LoVo (cell line): ENCODE measurements at regions not wholly inside any gene's neighbourhood (a gene's known extent, or its start where the extent isn't known, plus 50 kb on each side); places are given as distances from the start of the nearest gene placed in this dataset.

ENCODE experiments used
- DNase-seq: peaks from one replicate; pipeline ENCODE4 v3.0.0-alpha.2; 2016; ENCODE audit warnings: low spot score

DNA sequence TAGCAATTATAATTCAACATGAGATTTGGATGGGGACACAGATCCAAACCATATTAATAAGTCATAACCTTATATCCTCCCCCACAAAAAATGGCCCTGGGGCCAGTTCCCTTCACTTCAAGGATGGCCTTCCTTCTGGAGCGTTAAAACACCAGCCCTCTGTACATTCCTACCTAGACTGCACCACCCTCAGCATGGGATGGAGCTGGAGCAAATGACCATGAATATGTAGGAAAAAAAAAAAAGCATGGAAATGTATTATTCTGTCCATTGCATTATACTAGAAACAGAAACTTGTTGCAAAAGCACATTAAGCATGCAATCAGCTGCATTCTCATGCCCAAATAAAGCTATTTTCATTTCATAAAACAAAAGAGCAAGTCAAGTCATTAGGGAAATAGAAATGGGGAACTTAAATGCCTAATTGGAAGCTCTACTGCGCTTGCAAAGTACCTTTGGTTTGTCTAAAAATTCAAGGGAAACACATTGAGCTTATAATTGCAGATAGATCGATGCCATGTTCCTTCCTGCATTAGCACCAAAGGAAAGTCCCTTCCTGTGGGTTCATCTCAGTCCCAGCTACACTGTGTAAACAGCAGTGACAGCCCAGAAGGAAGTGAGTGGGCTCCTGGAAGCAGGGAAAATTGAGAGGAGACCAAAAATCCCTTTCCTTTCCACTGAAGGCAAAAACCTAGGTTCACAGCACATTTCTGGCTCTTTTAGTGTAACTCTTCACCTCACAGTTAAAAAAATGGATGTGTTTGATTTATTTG, 252.0 kb upstream of the KLHL29 start:
- DNase-seq: no peak

- DNase-seq: no peak
Observed at GRCh38 chr2:23134726-23135125, 250.3 kb upstream of the KLHL29 start.

DNA sequence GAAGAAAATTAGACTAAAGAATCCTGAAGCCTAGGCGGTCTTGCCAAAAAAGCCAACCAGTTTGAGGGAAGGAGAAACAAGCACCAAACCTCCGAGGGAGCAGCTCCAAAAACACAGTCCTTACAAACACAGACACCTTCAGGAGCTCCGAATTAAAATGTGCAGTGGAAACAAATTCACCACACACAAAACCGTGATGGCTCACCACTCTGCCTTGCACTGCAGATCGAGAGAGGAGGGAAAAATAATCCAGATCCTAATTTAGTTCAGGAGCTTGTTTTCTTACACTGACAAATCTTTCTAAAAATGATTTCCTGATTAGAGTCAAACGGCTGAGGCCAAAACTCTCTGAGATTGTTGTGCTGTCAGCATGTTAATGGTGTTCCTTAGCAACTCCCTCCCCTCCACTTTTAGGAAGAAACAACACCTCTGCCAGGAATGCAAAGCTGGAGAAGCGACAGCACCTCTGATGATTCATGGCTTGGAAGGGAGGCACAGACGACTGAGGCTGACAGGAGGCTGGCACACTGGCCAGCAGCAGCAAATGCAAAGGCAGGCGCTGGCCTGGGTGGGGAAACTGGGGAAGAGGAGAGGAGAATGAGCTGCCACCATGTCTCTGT, 249.4 kb upstream of the KLHL29 start:
- DNase-seq: no peak

DNA sequence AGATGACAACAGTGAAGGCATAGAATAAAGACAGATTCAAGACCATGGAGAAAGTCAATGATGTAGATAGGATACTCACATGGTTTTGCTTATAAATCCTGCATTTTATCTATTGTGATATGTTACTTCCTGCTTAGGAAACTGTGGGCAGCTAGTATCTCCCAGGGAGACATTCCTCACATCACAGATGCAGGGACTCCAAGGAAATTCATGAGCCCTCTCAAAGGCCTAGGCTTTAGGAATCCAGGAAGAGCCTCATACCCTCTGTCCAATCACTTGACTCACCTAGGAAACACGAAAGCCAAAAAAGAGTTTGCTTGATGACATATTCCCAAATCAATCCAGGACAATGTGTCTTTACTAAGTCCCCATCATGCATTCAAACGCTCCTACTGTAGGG, 247.8 kb upstream of the KLHL29 start:
- no peak for DNase-seq

DNA sequence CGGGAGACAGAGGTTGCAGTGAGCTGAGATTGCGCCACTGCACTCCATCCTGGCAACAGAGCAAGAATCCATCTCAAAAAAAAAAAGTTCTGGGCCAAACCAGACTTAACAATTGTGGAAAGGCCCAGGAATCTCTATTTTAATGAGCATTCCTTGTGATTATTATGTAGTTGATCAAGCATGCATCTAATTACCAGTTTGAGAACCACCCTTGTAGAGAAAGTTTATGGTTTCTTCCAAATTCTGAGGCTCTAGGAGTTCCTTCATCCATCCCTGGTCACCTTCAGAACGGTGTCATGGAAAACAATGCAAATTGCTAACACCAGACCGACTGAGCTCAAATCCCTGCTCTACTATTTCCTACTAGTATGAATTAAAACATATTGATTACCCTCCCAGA, 246.3 kb upstream of the KLHL29 start:
- DNase-seq: no peak

DNA sequence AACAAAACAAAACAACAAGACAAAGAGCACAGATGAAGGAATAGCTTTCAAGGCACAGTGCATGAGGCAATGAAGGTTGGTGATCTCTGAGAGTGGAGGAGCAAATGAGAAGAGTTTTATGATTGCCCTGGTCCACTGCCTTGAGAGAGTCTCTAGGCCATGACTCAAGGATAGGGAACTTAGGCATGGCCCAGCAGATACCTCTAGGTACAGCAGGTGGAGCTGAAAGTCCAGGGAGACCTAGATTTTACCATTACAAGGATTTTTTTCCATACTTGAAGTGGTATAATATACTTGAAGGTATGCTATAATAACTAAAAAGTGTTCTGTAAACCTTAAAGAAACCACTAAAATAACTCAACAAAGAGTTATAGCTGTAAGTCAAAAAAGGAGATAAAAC, 239.5 kb upstream of the KLHL29 start:
- DNase-seq: no peak

GRCh38 chr2:23146011-23146410, 239.0 kb upstream of the KLHL29 start:
- no peak for DNase-seq

- no peak for DNase-seq
Observed at GRCh38 chr2:23148342-23148741, 236.6 kb upstream of the KLHL29 start.

DNA sequence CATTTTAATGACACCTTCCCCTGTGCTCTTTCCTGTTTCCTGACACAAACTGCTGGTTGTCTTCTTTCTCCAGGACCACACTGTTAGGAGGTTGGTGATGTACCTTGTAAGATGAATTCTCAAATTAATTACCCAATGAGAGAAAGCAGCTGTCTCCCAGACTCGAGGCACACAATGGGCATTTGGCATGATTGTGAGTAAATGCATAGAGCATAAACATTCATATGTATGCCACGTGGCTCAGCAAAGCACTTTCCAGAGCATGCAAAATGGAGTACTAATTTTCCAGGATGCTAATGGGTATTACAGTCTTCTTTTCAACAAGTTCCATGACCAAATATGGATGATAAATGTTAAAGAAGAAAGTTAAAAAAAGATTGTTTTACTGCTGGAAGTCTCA, 235.2 kb upstream of the KLHL29 start:
- DNase-seq: no peak

- DNase-seq: no peak
Observed at GRCh38 chr2:23153484-23153883, 231.5 kb upstream of the KLHL29 start.

GRCh38 chr2:23155022-23155421, 230.0 kb upstream of the KLHL29 start:
- DNase-seq: no peak

GRCh38 chr2:23157812-23158211, 227.2 kb upstream of the KLHL29 start:
- DNase-seq: no peak

DNA sequence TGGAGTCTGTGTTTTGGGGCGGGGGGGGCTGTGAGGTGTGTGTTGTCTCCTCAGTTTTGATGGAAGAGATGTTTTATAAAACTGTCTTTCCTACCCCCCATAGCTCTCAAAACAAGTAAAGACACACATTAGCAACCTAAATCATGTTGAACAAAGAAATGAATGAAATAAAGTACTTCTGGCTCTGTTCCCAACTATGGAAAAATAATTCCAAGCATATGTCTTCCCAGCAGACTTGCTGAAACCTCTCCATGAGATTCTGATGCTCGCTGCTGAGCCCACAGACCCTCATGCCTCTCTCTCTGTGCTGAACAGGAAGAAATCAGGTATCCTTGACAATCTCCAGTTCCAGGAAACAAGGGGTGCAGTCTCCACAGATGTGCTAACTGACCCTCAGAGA, 226.7 kb upstream of the KLHL29 start:
- DNase-seq: no peak

DNA sequence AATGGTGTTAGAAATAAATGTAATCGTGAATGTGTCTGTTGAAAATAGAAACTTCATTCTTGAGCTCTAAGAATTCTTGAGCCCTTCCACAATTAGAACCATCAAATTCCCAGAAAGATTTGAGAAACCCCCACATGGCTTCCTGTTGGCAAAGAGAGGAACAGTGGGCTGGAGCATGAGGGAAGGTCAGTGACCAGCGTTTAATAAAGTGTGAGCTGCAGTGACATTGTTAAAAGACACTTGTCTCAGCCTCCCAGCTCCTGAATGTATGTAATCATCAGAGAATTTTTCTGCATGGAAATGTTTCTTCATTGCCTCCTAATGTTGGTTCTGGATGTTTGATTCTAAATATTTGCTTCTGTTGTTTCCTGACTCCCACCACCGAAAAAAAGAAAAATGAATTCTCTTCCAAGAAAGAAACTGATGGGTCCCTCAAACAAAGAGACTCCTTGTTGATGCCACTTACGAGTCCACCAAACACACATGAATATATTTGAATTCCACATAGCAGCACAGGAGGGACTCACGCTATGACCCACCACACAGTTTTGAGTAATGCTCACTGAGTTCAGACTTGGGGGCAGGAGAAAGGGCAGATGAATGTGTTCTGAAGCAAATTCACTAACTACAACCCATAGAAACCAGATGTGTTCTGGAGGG, 225.1 kb upstream of the KLHL29 start:
- DNase-seq: no peak

DNA sequence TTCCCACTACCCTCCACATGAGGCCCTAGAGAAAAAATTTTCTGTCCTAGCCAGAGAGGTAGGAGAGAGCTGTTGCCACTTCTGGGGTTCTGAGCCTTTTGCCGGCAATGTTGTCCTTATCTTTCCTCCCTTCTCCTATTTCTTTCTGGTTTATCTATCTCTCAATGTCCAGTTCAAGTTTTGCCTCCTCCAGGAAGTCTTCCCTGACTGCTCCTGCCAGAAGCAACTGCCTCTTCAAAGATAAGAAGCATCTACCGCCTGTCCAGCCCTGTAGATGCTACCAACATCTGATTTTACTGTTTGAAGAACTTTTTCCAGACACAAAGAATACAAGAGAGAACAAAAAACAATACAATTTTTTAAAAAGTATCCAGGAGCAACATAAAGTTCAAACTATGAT, 220.8 kb upstream of the KLHL29 start:
- no peak for DNase-seq

DNA sequence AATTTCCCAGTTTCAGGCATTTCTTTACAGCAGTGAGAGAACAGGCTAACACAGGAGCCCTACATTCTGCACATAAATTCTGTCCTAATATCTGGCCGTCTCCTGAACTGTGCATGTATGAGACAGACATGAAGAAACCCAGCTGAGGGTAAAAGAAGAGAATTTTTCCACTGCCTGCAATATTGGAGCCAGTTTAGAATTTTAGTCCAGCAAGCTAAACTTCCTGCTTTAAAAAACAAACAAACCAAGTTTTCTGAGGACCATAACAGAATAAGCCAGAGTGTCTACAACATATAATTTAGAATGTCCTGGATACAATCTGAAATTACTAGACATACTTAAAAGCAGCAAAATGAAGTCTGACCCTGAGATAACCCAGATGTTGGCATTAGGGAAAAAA, 215.1 kb upstream of the KLHL29 start:
- no peak for DNase-seq

DNA sequence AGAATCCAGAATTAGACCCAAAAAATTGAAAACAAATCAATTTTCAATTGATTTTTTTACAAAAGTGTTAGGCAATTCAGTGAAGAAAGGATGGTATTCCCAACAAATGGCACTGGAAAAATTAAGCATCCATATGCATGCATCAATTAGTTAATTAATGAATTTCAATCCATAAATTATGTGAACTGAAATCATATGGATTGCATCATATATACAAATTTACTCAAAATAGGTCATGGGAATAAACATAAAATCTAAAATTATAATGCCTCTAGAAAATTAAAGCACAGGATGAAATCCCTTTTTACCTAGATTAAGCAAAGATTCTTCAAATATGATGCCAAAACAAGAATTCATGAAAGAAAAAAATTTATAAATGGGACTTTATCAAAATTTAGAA, 213.9 kb upstream of the KLHL29 start:
- no peak for DNase-seq

DNA sequence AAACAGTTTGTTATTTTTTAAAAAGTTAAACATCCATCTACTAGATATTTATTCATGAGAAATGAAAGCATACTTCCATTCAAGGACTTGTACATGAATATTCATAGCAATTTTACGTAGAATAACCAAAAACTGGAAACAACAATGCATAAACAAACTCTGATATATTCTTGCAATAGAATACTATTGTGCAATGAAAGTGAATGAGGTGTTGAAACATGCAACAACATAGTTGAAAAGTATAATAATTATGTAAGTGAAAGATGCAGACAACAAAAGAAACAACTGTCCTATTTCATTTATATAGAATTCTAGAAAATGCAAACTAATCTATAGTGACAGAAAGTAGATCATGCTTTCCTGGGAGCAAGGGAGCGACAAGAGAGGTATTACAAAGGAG, 206.6 kb upstream of the KLHL29 start:
- no peak for DNase-seq

GRCh38 chr2:23183733-23184132, 201.2 kb upstream of the KLHL29 start:
- DNase-seq: no peak

DNA sequence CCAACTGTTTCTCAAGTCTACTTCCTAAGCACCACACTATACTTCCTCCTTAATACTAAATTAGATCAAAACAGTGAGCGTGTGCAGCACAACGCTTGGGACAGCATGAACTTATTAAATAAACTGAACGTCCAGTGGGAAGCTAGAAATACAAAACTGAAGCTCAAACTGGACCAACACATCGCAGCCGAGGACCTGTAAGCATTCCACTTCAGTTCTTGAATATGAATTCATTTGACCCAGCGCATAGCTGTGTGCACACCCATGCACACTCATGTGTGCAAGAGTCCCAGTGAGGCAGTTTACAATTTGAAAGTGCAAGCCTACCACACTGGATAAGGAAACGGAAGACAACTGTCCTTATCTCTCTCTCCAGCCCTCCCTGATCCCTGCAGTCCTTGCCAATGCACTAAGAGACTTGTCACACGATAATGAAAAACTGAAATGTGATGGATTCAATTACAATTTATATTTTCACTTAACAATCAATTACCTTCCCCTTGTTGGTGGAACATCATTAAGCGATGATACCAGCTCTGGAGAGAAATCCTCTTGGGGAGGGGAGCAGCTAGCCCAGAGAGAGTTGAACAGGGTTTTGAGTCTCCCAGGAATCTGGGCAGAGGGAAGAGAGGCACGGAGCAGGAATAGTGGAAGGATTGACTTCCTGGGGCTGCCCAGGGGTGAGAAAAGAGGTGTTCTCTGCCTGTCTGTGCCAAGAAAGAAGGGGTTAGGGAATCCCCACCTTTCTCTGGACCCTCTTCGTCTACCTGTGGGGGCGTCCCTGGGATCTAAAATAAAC, 186.5 kb upstream of the KLHL29 start:
- DNase-seq: no peak

GRCh38 chr2:23199115-23199918, 185.7 kb upstream of the KLHL29 start:
- DNase-seq: peak; percentile 2
